ENCODE measurements at regions not wholly inside any gene's neighbourhood (a gene's known extent, or its start where the extent isn't known, plus 50 kb on each side); places are given as distances from the start of the nearest gene placed in this dataset.
A peak's percentile ranks its signal among the peaks of the same experiment; 100 is the strongest.
"Not testable (repeated sequence)": the region's sequence is repeated elsewhere in the genome, so short reads cannot be mapped to it uniquely, and the experiment has no call there.

DNA sequence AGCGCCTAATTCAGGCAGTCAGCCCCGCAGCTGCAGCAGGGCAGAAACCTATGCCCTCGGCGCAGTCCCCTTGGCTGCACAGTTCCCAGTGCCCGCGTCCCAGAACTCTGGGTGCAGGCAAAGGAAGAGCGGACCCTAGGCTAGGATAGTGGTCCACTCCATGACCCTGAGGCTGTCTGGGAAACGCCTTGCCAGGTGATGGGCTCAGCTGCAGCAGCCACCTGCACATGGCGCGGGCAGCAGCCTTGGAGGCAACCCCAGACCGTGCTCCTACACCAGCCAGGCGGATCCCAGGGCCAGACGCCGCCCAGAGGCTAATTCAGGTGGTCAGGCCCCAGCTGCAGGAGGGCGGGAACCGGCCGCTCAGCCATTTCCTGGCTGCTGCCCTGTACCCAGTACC, 83.0 kb downstream of the POTEC start:
- not testable (repeated sequence) for DNase-seq (ENCODE audit: low spot score)

GRCh38 chr18:14459826-14460225, 83.6 kb downstream of the POTEC start:
- not testable (repeated sequence) for DNase-seq (ENCODE audit: low spot score)

DNA sequence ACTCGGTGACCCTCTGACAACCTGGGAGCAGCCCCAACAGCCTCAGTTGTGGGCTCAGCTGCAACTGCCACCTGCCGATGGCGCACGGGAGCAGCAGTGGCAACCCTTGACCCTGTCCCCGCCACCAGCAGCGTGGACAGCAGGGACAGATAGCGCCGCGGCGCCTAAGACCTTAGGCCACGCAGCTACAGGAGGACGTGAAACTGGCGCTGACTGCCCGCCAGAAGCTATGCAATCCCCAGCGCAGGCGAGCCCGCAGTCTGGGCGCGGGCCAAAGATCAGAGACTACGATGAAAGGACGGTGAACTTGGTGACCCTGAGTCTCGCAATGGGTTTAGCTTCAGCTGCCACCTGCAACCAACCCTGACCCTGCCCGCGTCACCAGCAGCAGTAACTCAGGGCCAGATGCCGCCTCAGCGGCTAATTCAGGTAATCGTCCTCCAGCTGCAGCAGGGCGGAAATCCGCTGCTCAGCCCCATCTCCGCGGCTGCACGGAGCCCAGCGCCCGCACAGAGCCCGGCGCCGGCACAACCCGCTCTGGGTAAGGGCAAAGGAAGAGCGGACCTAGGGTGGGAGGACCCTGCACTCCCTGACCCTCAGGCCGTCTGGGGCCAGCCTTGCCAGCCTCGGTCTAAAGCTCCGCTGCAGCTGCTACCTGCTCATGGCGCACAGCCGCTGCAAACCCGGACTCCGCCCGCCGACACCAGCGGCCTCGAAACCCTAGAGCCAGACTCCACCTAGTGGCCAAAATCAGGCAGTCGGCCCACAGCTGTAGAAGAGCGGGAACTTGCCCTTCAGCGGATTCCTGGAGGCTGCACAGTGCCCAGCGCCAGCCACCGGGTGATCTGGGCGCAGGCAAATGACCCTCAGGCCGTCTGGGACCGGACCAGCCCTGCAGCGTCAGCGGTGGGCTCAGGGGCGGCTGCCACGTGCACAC, 85.1 kb downstream of the POTEC start:
- DNase-seq (ENCODE audit: low spot score) = peak; percentile 5

DNA sequence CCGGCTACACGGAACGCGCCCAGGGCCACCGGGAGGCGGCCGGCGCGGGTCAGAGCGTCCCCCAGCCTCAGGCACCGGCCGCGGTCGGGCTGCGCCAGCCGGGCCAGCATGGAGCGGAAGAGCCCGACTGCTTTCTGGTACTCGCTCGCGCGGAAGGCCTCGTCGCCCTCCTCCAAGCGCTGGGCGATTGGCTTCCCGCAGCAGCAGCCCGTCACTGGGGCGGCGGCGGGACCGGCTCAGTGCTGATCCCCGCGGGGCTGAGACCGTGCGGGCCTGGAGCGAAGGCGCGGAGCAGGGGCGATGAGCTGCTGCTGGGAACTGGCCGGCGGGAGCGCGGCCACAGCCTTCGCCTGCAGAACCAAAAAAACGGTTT, 92.8 kb downstream of the POTEC start:
- peak; percentile 8 for DNase-seq (ENCODE audit: low spot score)

DNA sequence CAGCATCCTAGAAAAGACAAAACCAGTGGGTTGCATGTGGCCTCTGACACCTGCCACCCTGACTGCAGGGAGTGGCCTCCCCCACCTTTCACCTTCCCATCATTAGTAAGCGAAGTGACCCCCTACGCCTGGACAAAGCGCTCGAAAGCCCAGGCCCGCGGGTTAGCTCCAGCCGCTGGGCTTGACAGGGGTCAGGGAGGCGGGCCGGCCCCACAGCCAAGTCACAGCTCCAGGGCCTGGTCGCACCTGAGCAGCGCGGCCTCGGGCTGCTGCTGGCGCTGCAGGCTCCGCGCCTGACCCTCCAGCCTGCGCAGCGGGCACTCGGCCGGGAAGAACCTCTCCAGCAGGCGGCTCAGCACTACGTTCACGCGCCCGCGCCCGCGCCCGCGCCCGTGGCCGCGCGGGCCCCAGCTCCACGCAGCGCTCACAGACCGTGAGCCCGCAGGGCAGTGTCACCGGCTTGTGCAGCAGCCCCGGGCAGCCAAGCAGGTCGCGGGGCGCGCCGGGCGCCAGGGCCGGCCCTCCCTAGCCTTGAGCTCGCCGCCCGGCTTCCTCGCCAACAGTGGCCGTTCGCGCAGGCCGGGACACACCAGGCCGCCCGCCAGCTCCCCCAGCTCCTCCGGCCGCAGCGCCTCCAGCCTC, 93.3 kb downstream of the POTEC start:
- peak; percentile 36 for DNase-seq (ENCODE audit: low spot score)

DNA sequence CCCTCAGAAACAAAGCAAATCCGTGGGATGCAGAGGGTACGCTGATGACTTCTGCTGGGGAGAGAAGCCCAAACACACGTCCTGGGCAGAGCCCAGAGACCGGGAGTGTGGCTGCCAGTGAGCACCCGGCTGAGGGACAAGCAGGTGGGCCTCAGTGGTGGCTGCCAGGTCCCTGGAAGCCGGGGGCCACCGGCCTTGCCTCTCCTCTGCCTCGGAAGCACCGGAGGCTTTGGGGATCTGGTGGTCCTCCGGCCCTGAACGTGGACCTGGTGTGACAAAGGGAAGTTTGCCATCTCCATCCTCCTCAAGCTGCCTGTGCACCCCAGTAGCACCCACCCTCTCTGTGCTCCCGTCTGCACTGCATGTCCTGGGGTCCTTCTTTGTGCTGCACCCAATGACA, 94.3 kb downstream of the POTEC start:
- DNase-seq (ENCODE audit: low spot score) = not testable (repeated sequence)

DNA sequence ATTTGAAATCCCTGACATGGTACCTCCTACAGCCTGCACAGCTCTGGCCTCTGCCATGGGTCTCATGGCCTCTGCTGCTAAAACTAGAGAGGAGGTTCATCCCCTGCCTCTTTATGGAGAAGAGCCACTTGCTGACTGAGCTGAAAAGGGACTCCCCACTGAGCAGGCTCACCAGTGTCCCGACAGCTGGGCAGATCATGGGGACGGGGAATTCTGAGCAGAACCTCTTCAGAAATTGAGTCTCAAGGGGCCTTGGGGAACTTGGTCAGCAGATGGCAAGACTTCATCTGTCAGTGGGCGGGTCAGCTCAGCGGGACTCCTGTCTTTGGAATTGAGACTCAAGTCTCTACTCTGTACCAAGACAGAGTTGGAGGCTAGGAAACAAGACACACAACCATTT, 95.7 kb downstream of the POTEC start:
- not testable (repeated sequence) for DNase-seq (ENCODE audit: low spot score)

GRCh38 chr18:14435460-14435859, 107.9 kb downstream of the POTEC start:
- DNase-seq (ENCODE audit: low spot score) = not testable (repeated sequence)

DNA sequence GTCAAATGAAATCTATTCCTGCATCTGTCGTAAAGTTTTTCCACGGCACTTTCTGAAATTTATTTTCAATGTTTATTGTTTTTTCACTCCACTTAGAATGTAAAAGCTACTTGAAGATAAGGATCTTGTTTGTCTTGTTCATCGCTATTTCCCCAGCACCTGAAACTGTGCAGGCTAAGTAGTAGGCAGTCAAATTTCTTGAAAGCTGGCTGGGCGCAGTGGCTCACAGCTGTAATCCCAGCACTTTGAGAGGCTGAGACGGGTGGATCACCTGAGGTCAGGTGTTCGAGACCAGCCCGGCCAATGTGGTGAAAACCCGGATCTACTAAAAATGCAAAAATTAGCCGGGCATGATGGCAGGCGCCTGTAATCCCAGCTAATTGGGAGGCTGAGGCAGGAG, 111.0 kb downstream of the POTEC start:
- DNase-seq (ENCODE audit: low spot score) = not testable (repeated sequence)

DNA sequence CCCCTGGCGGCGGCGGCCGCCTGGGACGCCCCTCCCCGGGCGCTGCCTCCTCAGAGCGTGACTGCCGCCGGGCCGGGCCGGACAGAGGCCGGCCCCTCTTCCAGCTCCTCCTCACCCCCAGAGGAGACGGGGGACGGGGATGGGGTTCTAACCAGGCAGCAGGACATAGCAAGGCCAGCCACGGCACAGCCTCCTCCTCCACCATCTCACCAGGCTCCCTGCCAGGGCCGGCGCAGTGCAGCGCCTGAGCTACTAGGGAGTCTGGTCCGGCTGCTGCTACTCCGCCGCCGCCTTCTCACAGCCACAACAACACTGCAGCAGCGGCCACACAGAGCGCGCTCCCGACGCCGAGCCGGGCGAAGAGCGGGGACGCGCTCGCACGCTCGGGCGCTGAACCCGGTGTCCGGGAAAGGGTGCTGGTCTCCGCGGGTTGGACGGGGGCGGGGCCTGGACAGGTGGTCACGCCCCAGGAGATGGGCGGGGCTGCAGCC, 112.3 kb downstream of the POTEC start:
- peak; percentile 77 for DNase-seq (ENCODE audit: low spot score)

DNA sequence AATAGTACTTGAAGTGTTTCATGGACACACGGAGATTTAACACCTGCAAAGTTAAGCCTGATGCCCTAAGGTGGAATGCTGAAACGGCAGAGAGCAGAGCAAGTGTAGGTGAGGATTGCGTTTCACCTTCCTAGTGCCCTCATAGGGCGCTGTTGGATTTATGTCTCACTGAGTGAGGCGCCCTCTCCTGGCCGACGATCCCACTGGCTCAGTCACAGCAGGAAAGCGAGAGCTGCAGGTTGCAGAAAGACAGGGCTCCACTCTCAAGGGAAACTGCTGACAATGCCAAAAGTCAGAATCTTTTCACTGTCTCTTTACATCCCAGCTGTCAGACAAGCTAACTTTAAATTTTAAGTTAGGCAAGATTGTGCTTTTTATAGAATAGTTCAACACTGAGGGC, 127.6 kb downstream of the POTEC start:
- peak; percentile 28 for DNase-seq (ENCODE audit: low spot score)

DNA sequence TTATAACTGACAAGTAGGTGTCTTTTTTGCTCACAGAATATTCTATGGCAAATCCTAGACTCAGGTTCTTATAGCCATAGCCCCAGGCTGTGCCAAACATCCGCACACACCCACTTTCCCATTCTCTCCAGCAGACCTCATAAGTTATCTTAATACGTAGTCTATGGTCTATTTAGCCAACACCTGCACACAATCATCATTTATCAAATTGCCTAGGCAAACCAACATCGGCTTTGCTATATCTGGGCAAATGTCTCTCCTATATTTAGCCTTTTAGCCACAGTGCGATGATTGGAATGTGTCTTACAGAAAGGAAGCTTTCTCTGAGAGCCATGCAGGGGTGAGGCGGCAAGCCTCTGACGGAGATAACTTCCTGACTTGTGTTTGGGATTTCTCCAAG, 128.0 kb downstream of the POTEC start:
- not testable (repeated sequence) for DNase-seq (ENCODE audit: low spot score)

GRCh38 chr18:14395533-14395932, 147.9 kb downstream of the POTEC start:
- not testable (repeated sequence) for DNase-seq (ENCODE audit: low spot score)

DNA sequence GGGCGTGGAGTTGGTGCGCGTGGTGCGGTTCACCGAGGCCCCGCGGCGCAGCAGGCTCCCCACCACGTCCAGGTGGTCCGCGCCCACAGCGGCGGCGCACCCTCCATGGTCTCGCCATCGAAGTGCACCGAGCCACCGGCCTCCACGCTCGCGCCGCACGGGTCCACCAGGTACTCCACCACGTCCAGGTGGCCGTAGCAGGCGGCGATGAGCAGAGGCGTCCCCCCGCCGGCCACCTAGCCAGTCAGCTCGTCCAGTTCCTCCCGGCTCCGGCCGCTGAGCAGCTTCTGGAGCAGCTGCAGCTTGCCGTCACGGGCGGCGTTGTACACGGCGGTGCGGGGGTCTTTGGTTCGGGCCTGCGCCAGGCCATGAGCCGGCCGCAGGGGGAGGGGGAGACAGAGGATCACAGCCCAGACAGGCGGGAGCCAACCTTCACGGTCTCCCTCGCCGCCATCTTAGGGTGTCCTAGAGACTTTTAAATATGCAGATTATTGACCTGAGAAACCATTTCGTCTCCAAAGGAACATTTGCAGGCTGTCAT, 149.8 kb downstream of the POTEC start:
- not testable (repeated sequence) for DNase-seq (ENCODE audit: low spot score)

GRCh38 chr18:14392604-14393003, 150.8 kb downstream of the POTEC start:
- not testable (repeated sequence) for DNase-seq (ENCODE audit: low spot score)

- DNase-seq (ENCODE audit: low spot score) = not testable (repeated sequence)
These were observed 158.4 kb downstream of the POTEC start for GRCh38 chr18:14384961-14385360.

GRCh38 chr18:14382666-14383065, 160.7 kb downstream of the POTEC start:
- not testable (repeated sequence) for DNase-seq (ENCODE audit: low spot score)

DNA sequence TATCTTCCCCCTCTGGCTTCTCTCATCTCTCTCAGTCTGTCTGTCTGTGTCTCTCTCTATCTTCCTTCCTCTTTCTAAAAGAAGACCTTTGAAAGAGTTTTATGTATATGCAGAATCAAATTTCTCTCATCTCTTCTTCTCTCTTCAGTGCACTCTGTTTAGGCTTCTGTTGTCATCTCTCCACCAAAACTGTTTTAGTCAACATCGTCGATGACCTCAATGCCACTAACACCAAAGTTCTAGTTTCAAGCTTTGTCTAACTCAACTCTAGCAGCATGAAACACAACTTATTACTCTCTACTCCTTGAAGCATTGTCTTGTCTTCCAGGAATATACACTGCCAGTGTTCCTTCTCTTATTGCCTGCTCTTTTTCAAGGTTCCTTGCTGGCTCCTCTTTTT, 163.9 kb downstream of the POTEC start:
- not testable (repeated sequence) for DNase-seq (ENCODE audit: low spot score)

DNA sequence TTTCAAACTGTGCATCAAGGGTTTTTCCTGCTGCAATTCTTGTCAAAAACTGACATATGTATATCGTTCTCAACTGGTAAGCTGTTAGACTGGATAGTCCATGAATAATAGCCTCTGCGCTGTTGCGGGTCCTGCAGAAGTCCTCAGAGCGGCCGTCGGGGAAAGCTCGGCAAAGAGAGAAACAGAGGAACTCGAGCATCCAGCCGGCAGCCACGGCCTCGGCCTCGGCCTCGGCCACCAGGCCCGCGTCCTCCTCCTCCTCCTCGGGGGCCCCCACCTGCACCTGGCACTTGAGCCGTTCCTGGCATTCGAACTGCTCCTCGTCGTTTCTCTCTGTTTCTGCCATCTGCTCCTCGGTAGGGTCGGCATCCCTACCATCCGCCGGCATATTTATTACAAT, 165.0 kb downstream of the POTEC start:
- peak; percentile 27 for DNase-seq (ENCODE audit: low spot score)

DNA sequence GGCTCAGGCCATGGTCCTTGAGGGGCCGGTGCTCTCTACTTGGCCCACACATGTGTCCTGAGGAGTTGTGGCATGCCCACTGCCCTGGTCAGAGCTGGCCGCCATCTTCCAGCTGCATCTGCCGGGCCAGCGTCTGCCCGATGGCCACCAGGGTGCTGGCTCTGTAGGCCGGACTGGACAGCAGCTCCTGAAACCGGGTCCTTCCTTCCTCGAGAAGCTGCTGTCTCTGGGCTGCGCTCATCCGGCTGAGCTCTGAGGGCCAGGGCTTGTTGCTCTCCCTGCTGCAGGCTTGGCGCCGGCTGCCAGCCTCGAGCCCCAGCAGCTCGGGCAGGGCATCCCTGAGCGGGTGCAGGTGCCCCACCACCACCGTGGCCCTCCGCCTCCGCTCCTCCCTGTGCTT, 182.1 kb downstream of the POTEC start:
- not testable (repeated sequence) for DNase-seq (ENCODE audit: low spot score)

- DNase-seq (ENCODE audit: low spot score) = not testable (repeated sequence)
These were observed 185.7 kb downstream of the POTEC start for GRCh38 chr18:14357553-14358297.

DNA sequence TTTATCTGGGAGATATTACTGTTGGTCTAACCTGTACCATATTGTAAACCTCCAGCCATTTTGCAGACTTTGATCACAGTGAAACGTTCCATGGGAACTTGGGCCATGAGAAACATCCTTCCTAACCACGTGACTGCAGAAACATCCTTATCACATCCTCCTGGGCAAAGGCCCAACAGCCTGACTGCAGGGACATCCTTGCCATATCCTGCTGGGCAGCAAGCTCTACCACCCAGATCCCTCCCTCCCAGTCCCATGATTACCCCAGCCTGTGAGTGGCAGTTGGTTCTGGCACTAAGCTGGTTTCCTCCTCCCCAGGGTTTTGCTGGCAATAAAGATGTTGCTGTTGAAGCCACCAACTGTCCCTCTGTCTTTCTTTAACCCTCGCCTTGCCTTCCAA, 201.2 kb downstream of the POTEC start:
- not testable (repeated sequence) for DNase-seq (ENCODE audit: low spot score)
